Astrocyte (in vitro differentiated cells and primary cell): ENCODE measurements at regions not wholly inside any gene's neighbourhood (a gene's known extent, or its start where the extent isn't known, plus 50 kb on each side); places are given as distances from the start of the nearest gene placed in this dataset.

Source experiments
- EZH2 ChIP-seq: IDR thresholded peaks from 2 replicates; pipeline ENCODE4 v1.6.1; 2012; ENCODE audit warnings: mild to moderate bottlenecking, low read length, inconsistent platforms; ENCODE audit not compliant: insufficient read depth
- TF ChIP-seq, protein P1 (sequence below): IDR thresholded peaks from 2 replicates; pipeline ENCODE4 v1.5.1; 2011; ENCODE audit warnings: low read depth, mild to moderate bottlenecking, inconsistent platforms, low read length, moderate library complexity; ENCODE audit not compliant: insufficient read depth

DNA sequence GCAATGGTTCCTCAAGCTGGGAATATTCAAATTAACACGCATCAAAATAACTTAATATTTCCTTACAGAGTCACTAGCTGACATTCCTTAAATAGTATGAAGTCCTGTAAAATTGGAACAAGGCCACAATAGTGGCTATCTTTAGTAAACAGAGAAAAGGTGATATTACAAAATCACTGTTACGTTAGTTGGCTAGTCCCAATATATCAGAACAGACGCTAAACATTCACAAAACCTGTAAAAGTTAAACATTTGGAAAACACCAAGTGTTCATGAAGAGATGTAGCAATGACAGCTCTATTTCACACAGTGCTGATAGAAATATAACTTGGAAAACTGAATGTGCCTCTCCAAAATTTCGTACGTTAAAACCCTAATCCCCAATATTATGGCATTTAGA, 61.0 kb upstream of the FAM47C start:
- TF ChIP-seq, protein P1, sequence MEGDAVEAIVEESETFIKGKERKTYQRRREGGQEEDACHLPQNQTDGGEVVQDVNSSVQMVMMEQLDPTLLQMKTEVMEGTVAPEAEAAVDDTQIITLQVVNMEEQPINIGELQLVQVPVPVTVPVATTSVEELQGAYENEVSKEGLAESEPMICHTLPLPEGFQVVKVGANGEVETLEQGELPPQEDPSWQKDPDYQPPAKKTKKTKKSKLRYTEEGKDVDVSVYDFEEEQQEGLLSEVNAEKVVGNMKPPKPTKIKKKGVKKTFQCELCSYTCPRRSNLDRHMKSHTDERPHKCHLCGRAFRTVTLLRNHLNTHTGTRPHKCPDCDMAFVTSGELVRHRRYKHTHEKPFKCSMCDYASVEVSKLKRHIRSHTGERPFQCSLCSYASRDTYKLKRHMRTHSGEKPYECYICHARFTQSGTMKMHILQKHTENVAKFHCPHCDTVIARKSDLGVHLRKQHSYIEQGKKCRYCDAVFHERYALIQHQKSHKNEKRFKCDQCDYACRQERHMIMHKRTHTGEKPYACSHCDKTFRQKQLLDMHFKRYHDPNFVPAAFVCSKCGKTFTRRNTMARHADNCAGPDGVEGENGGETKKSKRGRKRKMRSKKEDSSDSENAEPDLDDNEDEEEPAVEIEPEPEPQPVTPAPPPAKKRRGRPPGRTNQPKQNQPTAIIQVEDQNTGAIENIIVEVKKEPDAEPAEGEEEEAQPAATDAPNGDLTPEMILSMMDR, result no peak
- no peak for TF ChIP-seq EZH2
